HG02623 (cell line): ENCODE measurements at regions not wholly inside any gene's neighbourhood (a gene's known extent, or its start where the extent isn't known, plus 50 kb on each side); places are given as distances from the start of the nearest gene placed in this dataset.
A peak's percentile ranks its signal among the peaks of the same experiment; 100 is the strongest.

ENCODE experiments used
- ATAC-seq: cut with Tn5 transposase; IDR thresholded peaks from one replicate; pipeline ENCODE4 v1.9.1; 2021; ENCODE audit warnings: moderate library complexity; ENCODE audit not compliant: unreplicated experiment

DNA sequence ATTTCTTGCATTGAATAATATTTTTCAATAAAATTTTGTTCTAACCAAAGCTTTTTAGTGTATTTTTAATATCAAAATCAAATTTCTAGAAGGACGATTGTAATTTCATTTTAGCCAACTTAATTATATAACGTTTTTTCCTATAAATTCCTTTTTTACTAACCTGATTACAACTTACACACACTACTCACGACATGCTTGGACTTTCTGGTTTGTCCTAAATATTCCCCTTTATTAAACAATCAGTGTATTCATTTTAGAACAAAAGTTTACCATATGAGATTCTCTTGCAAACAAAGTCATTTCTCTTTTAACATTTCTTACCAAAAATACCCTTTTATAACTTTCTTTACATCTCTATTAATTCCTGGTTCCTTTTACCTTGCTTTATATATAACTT lies 173.7 kb downstream of the PWWP3B start:
- ATAC-seq, result no peak

- no peak for ATAC-seq
Observed at GRCh38 chrX:106356580-106356979, 188.5 kb downstream of the PWWP3B start.

DNA sequence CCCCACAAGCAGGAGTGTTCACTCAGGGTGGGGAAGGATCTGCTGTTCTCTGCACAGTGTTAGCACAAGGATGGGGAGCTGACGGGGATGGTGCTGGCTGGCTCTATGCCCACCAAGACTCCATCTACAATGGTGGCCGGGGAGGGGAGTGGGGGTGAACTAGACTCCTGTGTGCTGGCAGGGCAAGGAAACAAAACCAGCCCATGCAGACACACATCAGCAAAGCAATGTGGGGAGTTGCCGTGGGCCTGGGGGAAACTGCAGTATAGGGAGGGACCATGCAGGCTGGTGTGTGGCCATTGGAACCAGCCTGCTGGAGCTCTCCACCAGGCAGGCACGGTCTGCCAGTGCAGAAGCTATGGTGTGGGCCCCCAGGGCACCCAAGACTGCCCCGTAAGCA lies 195.1 kb downstream of the PWWP3B start:
- no peak for ATAC-seq

DNA sequence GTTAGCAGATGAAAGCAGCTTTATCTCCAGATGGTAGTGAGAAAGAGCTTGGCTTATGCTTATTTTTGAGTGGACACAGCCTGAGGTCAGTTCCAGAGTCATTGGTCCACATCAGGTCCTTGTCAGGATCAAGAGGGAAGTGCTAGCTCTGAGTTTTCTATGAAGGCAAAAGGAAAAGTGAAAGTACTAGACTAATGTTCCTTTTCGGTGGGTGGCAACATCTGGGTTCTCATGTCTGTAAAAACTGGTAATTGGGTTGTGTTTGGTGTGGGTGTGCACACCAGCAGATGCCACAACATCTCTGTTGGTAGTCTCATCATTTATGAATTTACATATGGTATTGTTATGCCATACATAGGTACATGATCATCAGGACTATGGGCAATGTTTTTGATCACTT lies 210.5 kb downstream of the PWWP3B start:
- ATAC-seq, result no peak

DNA sequence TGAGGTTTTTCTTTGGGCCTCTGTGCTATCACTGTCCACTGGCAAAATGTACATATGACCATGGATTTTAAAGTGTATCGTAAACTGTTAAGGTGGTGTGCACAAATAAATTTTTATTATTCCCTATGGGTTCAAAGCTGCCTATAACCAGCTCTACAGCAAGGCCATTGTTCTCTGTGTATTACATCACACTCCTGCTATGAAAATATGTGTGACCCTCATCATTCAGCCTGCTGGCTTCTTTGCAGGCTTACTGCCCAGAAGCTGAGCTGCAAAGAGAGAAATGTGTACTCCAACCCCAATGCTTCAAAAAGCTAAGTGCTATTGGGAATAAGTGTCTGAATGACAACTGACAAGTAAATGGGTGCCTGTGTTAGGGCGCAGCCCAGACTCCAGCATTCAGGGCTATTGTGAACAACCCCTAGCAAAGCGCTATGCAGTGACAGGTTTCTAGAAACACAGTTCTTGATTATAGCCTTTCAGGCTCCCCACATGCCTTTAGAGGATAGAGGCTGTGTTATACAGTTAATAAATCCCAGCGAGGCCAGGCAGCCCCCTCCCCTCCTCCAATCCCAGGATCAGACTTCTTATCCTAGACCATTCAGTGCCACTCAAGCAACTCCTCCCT lies 220.4 kb upstream of the RADX start:
- no peak for ATAC-seq

GRCh38 chrX:106392346-106392745 lies 219.4 kb upstream of the RADX start:
- ATAC-seq, result no peak

DNA sequence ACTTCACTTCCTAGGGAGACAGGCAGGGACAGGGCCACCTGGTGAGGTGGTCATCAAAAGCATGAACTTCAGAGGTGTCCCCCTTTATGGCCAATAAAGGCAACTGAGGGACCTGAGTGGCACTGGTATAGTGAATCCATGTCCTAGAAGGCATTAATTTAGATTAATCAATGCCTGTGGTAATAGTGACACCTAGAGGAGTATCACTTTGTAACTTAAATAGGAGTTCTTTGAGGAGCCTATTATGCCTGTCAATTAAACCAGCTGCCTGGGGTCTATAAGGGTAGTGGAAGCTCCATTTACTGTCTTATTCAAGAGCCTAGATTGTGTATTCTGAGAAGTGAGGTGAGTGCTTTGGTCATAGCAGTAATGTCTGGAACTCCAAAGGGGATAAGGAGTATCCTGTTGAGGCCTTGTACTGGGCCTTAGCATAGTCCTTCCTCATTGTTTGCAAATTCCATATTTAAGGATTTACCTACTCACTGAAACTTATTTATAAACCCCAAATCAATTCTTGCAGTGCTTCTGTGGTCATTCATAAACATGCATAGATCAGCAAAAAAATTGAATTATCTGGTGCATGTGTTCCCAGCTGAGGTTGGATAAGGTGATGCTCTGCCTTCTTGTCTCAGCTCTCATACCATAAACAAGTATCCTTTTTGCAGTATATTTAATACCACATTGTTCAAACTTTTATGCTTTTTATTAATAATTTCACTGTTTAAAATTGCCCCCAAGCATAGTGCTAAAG lies 213.8 kb upstream of the RADX start:
- no peak for ATAC-seq

GRCh38 chrX:106401965-106402559 lies 209.7 kb upstream of the RADX start:
- no peak for ATAC-seq

DNA sequence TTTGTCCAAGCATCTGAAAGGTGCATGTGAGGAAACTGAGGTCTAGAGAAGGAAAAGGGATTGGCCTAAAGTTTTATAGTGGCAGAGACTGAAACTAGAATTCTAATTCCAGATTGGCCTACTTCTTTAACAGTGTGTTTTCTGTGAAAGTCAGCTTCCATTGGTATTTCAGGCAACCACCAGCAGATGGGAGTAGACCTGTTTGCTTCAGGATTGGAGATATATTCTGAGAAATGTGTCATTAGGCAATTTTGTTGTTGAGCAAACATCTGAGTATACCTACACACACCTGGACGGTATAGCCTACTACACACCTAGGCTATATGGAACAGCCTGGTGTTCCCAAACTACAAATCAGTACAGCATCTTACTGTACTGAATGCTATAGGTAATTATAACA lies 207.3 kb upstream of the RADX start:
- ATAC-seq, result no peak

- ATAC-seq, result peak; percentile 84
Observed at GRCh38 chrX:106415276-106415895, 196.4 kb upstream of the RADX start.

DNA sequence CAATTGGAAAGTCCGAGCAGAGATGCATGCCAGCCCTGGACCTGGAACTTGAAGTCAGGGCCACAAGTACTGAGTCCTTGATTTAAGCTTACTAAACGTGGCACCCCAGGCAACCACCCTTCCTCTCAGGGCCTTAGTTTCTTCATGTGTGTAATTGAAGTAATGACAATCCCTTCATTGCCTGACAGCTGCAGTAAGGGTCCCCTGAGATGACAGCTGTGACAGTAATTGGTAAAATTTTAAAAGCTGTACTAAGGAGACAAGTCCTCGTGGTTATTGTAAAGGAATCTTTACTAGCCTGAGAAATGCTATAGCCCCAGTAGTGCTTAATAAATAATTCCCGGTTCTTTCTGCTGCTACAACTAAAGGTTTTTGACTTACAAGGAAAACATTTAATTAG lies 175.1 kb upstream of the RADX start:
- no peak for ATAC-seq

DNA sequence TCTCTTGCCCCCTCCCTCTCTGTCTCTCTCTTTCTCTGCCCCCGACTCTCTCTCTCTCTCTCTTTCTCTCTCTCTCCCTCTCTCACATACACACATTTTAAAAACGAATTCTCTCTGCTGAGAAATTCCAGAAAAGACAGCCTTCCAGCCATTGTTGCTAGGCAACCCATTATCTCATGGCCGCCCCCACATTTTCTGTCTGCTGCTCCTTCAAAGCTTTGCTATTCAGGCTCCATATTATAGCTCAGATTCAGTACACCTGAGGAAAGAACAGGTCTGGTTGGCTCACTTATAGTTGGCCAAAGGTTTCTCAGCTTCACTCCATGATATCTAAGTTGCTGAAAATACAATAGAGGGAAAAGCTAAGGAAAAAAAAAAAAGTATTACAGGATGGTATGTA lies 174.4 kb upstream of the RADX start:
- ATAC-seq, result no peak

DNA sequence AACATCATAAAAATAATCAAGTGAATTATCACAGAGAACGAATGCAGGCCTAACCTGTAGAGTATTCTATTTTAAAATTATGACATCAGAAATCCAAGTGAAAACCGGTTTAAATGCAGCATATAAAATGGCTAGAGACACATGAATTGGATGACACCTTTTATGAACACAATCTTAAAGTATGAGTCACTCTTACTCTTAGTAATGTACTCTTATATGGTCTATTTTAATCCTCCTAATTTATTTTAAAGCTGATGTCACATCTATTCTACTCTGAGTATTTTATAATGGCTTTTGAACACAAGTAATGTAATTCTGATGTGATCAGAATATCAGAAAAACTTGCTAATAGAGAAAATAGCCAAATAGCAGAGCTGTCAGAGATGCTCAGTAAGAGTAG lies 161.4 kb upstream of the RADX start:
- ATAC-seq, result no peak

DNA sequence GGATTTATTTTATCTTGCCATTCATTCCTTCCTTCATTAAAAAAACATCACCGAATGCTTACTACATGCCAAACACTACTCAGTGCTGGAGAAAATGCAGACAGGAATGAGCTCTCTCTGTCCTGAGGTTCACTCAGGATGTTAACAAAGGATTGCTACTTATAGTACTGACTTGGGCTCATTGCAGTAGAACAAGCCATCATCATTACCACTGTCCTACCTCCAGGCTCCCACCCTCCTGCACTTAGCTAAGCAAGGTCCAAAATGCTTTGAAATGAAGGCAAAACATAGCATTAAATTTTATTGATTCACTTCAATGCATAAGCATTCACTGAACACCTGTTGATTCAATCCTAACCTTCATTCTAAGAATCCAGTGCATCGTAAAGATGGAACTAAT lies 159.8 kb upstream of the RADX start:
- no peak for ATAC-seq

GRCh38 chrX:106454991-106455390 lies 156.8 kb upstream of the RADX start:
- no peak for ATAC-seq

GRCh38 chrX:106457802-106458201 lies 154.0 kb upstream of the RADX start:
- ATAC-seq, result no peak

GRCh38 chrX:106467422-106467821 lies 144.4 kb upstream of the RADX start:
- no peak for ATAC-seq

- ATAC-seq, result no peak
Observed at GRCh38 chrX:106467943-106468342, 143.8 kb upstream of the RADX start.

DNA sequence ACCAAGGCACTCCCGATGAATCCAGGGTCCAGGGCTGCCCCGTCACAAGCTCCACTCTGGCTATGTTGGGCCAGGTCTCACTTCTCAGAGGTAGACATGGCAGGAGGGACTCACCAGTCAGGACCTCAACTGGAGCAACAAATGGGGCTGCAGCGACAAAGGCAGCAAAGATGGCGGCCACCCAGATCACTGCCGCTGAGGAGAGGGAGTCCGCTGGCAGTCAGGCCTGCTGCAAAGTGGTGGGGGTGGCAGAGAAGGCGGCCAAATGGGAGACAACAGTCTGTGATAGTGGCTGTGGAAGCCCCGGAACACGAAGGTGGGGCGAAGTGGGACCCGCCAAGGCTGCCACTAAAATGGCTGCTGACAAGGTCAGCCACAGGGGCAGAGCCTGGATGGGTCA lies 143.3 kb upstream of the RADX start:
- ATAC-seq, result no peak

GRCh38 chrX:106479920-106480319 lies 131.9 kb upstream of the RADX start:
- no peak for ATAC-seq

DNA sequence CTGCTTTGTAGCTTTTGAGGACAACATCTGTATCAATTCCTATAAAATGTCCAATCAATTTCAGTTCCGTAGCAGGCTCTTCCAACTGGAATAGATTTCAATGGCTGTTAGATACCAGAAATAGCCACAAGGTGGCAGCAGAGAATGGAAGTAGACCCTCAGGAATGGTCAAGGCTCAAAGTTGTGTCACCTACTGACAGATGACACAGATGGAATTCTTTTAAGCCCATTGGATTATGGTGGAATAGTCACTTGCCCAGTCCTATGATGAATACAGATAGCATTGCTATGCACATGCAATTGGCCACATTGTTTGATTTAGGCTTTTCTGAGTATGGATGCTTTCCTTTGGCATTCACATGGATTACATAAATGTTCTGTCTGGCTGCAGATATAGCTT lies 130.4 kb upstream of the RADX start:
- ATAC-seq, result no peak

GRCh38 chrX:106484233-106484632 lies 127.5 kb upstream of the RADX start:
- peak; percentile 97 for ATAC-seq
